PC-9 (cell line): ENCODE measurements at regions not wholly inside any gene's neighbourhood (a gene's known extent, or its start where the extent isn't known, plus 50 kb on each side); places are given as distances from the start of the nearest gene placed in this dataset.

Source experiments
- EZH2 ChIP-seq: fragments of 200-600 bp; sonication (generic); IDR thresholded peaks from 2 replicates; pipeline ENCODE4 v1.8.0; 2017; ENCODE audit warnings: antibody characterized with exemption, low read depth
- TF ChIP-seq, protein P1 (sequence below): fragments of 200-600 bp; sonication (generic); conservative IDR thresholded peaks from 2 replicates; pipeline ENCODE4 v1.6.1; 2017; ENCODE audit warnings: mixed run types, antibody characterized with exemption, mild to moderate bottlenecking, moderate library complexity

DNA sequence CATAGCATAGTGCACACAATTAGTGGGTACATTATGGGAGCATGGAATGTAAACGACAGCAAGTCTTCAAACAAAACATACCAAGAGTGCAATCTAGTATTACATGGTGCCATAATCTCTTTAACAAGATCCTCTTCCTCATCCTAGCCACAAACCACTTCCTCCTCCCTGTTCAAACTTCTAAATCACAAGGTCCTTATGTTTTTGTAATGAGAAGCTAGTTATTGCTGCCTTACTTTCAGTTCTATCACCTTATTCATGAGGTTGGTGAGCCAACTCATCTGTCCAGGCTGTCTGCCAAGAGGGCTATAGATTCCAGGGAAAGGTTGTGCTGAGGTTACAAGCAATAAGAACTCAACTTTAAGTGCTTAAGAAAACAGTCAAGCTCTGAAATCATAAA, 195.4 kb upstream of the ARHGAP20 start:
- TF ChIP-seq, protein P1, sequence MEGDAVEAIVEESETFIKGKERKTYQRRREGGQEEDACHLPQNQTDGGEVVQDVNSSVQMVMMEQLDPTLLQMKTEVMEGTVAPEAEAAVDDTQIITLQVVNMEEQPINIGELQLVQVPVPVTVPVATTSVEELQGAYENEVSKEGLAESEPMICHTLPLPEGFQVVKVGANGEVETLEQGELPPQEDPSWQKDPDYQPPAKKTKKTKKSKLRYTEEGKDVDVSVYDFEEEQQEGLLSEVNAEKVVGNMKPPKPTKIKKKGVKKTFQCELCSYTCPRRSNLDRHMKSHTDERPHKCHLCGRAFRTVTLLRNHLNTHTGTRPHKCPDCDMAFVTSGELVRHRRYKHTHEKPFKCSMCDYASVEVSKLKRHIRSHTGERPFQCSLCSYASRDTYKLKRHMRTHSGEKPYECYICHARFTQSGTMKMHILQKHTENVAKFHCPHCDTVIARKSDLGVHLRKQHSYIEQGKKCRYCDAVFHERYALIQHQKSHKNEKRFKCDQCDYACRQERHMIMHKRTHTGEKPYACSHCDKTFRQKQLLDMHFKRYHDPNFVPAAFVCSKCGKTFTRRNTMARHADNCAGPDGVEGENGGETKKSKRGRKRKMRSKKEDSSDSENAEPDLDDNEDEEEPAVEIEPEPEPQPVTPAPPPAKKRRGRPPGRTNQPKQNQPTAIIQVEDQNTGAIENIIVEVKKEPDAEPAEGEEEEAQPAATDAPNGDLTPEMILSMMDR, result no peak
- TF ChIP-seq EZH2, result no peak
